HCEC 1CT (cell line): ENCODE measurements at regions not wholly inside any gene's neighbourhood (a gene's known extent, or its start where the extent isn't known, plus 50 kb on each side); places are given as distances from the start of the nearest gene placed in this dataset.

Experiments
- DNase-seq: peaks from one replicate; pipeline ENCODE4 v3.0.0-alpha.2; 2017

DNA sequence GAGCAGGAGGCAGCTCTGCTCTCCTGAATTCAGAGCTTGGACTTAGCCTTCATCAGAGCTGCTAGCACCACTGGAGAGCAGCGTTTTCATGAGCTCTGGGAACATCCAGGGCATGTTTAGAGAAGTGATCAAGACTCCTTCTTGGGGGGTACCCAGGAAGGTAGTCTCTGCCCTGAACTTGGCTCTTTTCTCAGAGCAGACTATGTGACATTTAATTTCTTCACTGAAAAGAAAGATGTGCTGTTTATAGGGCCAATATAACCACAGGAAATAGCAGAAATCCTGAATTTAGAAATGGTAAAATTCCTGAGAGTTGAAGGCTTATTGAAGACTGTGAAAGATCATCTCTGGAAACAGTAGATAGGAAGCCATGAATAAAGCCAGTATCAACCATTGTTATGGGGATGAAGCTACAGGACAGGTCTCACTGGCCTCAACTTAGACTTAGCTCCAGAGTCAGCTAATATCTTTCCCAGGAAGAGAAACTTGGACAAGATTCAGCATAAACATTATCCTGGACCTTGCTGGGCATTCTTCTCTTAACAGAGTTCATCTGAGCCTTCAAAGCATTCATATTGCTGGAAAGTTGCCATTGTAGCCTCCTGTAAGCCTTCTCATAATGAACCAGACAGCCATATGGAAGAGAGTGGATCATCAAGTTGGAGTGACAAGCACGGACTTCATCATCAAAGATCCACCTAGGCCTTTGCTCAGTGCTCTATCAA lies 386.6 kb upstream of the THBS1 start:
- no peak for DNase-seq

DNA sequence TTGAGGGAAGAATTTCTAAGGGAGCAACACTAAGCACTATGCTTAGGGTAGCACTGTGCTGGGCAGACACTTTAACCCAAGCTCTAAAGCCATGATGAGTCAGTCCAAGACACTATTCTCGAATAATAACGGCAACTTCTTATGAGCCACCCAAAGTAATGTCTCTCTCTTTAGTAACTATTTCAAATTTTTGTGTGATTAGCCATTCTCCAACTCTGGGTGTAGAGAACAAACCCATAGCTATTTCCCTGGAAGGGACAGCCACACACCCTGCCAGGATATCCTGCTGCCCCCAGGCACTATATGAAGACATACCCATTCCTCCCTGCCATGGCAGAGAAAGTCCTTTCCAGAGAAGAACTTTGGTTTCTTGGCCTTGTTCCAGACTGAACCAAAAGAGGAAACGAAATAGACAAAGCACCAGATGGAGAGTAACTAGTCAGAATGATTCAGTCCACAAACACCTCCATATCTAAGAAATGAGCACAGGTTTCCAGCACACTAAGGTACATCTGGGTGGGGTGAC lies 384.9 kb upstream of the THBS1 start:
- DNase-seq, result peak; percentile 89

DNA sequence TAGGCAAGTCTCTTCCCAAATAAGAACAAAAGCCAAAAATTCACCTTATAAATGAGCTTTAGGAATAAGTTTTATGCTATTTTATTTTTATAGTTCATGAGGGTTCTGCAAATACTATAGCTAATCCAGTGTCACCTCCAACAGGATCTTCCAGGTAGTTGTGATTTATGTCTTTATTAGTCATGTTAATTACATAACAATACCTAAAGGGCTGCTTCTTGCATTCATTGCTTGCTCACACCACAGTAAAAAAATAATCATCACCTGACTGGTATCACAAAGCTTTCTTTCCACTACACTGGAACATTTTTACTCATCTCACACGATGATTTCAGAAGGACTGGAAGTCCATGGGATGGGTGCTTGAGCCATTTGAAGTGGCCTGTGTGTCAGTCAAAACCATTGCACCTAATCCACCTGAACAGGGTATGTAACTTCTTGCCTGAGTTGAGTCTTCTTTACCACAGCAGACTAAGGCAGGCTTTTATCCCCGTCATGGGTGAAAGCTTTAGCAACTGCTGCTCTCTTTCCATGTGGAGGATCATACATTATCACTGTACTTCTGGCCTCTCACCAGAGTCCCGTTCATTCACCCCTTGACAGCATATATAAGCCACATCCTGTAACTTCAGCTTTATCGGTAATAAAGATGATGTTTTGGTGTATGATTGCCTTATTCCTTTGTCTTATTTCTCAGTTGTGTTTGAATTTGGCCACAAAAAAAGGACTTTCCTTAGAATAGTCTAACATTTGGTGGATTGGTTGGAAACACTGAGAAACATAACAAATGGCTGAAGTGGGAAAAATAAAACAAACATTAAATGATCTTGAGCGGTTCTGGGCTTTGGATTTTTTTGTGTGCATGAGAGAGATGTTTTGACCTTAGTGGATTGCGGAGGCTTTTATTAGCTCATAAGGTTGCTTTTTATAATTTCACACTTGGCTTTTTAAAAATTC lies 382.6 kb upstream of the THBS1 start:
- no peak for DNase-seq

DNA sequence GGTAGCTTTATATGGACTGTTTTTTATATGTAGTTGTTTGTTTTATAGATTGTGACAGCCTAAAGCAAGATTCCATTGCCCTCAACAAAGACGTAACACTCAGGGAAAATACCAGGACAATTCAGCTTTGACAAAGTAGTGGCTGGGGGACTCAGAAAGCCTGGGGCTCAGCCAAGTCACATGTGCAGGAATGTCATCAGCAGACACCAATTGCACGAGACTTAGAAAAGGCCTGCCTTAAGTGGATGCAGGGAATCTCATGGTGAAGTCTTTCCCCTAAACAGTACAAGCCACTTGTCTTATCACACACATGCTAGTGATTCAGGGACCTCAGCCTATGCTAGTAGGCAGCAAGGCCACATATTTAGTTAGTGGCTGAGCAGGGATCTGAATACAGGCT lies 381.8 kb upstream of the THBS1 start:
- no peak for DNase-seq

DNA sequence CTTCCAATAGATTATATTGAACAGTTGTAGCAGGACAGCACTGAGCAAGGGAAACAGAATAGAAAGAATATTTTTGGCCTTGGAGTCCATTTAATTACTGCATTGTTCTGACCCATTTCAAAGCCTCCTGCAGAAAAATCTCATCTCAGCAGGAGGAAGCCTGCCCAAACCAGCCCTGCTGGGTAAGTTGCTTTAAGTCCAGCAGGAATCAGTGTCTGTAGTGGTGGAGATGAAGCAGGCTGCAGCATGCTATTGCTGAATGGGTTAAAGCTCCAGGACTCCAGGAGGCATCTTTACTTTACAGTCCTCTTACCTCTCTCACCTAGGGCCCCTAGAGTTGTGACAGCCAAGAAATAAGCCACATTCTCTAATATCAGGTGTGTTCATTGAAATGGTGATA lies 380.3 kb upstream of the THBS1 start:
- no peak for DNase-seq

DNA sequence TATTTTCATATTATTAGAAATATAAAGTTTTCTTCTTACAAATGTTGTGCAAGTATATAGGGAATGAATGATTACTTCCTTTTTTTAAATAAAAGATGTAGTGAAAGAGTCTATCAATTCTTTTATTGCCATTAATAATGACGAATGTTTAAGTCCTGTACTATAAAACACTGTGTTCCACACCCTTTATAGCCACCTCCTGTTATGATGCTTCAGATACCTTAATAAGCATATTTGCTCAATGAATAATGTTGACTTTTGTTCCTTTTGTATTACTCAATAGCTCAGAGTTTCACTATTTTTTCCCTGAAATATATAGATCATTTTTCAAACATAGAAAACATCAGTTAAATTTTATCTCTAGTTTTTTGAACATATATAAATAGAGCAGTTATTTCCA lies 378.2 kb upstream of the THBS1 start:
- peak; percentile 67 for DNase-seq

DNA sequence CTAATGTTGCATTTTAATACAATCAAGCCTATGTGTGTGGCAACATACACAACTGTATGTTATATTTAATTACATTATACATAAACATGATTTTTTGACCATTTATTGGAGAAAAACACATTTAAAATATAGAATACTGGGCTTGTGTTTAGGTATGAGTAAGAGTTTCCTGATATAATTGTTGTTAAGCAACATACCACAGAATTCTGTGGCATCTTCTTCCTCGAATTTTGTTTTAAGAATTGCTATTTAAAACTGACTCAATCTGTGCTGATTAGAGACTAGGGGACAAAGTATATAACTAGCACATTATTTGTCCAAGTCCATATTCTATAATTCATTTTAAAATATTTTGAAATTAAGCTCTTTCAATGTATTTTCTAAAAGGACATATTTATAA lies 376.8 kb upstream of the THBS1 start:
- DNase-seq, result peak; percentile 37

DNA sequence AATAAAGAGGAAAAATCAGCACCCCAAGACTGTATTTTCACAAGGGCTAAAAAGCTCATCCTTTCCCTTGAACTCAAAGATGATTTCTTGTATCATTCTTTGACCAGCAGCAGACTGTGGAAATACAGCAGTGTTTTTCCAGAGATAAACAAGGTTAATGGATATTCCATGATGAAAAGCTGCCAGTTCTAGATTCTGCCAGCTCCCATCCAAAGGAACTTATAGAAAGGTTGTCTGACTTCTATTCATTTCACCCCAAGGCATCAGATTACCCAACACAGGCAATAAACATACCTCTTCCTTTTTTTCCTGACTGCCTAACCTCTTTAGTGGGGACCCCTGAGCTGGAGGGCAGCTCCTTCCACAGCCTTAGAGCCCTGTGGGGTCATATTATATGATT lies 375.8 kb upstream of the THBS1 start:
- no peak for DNase-seq

DNA sequence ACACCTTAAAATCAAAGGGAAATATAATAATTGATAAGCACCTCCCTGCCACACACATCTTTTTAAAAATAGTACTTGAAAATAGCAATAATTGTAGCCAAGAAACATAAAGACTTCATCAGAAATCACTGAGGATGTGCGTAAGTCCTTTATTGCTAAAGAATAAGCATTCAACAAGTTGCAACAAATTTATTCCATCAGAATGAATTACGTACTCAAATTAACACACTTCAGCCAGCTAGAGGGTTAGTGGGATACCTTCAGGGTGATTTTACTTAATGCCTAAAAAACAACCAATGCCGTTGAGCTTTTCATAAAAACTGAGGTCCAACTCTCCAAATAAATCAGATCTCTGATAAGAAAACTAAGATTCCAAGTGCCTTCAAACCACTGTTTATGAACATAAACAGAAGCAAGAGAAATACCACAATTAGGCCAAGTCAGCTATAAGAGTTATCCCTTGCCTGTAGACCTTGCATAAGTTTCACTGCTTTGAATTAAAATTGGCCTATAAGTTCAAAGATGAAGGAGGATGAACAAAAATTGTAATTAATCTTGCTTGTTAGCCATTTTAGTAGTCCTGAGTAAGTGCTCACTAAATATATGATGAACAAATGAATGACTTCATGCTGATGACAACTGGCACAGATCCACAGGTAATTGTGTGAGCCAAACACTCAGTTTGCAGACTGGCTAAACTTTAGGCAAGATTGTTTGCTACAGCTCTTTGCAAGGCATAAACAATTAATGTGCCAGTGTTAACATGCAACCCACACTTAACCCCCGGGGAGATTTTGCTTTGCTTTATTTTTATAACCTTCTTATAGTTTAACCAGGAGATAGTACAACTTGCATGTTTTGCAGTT lies 375.1 kb upstream of the THBS1 start:
- no peak for DNase-seq

DNA sequence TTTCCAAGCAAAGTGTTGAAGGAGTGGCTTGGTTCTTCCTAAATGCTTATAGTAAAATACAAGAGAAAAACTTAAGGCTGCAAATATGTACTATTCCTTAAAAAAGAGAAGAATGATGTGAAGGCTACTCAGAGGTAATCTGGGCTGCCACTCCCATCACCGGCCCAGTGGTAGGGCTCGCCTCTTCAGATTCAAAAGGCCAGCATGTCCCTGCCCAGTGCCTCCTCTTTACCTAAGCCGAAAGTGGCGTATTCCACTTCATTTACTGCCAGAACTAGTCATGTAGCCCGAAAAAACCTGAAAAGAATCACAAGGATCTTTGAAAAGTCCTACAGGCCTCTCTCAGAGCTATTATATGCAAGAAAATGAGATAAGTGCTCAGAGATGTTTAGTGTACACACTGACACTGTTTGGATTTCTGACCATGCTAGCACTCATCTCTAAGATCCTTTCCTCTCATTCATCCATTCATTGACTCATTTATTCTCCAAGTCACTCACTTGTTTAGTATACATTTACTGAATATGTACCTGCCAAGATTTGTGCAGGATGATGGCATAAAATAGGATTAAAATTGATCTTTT lies 373.3 kb upstream of the THBS1 start:
- DNase-seq, result no peak

DNA sequence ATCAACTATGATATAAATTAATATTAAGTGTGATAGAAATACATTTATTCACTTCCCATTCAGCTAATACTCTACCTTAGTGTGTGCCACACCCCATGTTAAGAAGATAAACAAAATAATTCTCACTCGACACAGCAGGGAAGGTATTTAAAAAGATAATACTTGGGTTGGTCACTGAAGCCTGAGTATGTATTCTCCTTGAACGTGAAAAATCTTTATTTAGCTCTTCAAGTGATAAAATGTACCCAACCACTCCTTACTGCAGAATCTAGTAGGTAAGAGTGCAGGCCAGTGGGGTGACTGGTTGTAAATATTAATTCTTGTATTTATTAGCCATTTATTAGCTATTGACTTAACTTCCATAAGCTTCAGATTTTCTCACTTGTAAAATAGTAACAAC lies 372.7 kb upstream of the THBS1 start:
- no peak for DNase-seq

DNA sequence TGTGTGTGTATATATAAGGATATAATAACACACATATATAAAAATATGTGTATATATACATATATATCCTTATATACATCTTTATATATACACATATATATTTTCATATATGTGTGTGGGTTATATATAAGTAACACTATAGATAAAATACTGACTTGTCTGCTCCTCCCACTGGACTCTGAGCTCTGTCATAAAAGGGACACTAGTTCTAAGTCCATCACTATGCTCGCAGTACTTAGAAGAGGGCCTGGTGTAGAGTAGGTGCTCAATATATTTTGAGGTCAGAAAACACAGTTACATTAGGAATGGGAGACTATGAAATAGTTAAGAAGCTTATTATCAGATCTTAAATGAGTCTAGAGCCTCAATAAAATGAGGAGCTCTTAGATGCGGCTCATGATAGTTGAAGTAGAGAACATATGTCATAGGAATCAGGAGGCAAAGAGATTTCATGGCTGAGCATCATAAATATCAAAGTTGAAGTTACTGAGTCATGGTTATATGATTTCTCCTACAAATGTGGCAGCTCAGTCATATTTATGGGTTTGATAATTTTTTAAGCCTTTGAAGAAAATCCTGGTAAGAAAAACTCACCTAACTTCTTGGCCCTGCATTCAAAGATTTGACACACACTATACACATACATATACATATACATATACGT lies 371.2 kb upstream of the THBS1 start:
- DNase-seq, result no peak

DNA sequence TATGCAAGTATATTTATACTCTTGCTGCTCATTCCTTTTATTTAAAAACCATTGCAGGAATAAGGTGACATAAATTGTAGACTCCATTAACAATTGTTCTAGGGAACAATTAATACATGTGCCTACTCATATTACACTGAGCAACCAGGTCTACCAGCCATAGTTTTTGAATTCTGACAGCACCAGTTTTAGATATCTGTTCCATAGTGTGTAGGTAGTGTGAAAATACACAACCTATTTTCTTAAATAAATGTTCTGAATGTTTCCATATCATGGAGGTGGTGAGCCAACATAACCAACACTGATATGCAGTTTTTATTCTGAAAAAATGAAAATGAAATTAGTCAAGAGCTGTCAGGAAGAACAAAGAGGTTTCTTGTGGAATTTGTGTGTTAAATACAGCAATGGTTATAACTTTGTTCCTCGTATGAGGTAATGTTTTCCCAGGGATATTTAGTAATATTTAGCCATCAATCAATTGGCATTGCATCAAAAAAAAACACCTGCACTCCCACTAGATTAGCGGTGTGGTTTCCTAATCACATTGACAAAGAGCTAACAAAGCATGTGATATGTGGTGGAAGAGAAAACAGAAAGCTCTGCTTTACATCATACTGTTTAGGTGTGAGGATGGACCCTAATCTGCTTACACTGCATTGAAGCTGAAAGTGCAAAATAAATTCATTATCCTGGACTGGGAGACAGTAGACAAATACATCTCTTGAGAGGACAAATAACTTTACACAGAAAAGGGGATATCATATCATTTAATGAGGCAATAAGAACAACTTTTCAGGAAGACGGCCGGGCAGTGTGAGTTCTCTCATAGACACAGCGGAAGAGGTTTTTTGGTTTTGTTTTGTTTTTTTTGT lies 369.5 kb upstream of the THBS1 start:
- no peak for DNase-seq

DNA sequence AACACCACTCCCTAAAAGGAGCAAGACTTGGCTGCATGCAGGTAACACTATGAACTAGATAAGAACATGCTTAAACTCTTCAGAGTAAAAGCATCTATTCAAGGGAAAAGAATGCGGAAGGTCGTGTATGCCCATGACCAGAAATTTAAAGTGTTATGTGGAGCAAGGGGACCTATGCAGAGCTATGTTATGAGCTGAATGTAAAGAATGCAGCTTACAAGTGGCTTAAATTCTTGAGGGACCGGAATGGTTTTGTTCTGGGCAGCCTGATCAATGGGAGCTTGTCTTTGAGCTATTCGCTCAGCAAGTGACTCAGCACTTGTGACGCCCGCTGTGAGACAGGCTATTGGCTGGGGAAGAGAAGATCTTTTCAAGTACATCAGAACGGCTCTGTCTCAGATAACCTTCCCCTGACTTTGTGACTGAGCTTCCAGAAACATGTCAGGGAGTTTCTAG lies 367.5 kb upstream of the THBS1 start:
- DNase-seq, result peak; percentile 15

DNA sequence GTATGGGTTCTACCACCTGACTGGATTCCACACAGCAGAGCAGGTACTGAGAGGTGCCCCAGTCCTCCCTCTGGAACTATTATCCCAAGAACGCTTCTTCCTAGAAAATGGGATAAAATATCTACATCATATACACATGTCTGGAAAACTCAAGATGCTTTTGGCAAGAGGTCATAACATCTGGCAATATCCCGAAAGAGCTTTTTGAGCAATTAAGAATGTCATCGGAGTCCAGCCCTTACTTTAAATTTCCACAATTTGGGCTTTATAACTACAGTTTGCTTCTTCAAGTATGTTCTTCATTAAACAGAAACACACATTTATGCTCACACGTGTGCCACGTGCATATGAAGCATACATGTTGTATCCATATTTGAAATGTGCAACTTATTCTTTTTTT lies 365.9 kb upstream of the THBS1 start:
- no peak for DNase-seq

DNA sequence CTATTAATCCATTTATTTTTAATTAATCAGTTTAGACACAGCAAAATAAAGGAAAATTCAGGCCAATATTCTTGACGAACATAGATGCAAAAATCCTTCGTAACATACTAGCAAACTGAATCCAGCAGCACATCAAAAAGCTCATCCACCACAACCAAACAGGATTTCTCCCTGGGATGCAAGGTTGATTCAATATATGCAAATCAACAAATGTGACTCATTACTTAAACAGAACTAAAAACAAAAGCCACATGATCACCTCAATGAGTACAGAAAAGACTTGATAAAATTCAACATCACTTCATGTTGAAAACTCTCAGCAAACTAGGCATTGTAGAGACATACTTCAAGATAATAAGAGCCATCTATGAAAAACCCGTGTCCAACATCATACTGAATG lies 364.1 kb upstream of the THBS1 start:
- no peak for DNase-seq

DNA sequence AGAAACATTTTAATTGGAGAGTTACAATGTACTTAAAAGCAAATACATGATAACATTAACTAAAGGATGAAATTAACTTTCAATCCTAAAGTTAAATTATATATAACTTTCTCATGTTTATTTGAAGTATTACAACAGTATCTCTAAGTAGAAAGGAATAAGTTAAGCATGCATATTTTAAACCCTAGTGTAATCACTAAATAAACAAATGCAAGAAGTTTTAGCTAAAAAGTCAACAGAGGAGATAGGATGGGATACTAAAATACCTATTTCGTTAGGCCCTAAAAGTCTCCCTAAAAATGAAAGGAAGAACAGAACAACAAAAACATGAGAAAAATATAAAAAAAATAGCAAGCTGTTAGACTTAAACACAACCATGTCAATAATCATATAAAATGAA lies 361.3 kb upstream of the THBS1 start:
- no peak for DNase-seq

DNA sequence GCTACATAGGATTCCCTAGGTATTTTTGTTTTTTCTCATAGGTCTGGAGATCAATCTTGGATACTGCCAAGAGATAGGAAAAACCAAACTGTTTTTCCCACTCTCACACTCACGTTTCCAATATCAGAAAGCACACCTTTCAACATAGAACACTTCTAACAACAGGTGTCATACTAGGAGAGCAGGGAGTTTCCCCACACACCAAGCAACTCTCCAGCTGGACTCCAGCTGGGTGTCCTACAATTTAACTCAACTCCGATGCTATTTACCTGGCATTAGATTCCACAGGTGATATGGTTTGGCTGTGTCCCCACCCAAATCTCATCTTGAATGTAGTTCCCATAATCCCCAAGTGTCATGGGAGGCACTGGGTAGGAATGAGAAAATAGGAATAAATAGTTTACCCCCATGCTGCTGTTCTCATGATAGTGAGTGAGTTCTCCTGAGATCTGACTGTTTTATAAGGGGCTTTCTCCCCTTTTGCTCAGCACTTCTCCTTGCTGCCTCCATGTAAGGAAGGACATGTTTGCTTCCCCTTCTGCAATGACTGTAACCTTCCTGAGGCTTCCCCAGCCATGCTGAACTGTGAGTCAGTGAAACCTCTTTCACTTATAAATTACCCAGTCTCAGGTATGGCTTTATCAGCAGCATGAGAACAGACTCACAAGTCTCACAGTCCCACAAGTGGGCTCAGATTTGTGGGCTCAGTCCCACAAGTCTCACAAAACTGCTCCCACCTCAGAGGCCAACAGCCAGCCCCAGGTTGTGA lies 354.5 kb upstream of the THBS1 start:
- DNase-seq, result no peak

DNA sequence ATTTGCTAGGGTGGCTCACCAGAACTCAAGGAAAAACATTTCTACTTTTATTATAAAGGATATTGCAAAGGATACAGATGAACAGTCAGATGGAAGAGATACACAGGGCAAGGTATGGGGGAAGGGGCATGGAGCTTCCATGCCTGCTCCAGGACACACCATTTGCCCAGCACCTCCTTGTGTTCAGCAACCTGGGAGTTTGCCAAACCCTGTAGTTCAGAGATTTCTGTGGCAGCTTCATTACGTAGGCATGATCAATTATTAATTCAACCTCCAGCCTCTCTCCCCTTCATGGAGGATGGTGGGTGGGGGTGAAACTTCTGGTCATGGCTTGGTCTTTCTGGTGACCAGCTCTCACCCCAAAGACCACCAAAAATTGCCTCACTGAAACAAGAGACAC lies 353.9 kb upstream of the THBS1 start:
- no peak for DNase-seq

DNA sequence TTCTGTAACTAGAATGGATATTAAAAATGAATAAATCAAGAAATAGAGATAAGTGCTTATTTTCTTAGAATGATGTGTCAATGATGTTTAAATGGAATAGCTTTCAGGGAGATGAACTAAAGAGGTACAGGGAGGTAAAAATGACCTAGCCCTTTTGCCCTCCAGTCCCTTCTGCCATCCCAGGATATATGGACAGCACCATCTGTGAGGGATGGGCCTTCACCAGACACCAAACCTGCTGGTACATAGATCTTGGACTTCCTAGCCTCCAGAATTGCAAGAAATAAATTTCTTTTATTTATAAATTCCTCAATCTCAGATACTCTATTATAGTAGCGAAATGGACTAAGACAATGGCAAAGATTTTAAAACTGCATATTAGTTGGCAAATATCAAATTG lies 352.0 kb upstream of the THBS1 start:
- DNase-seq, result no peak
